ENCODE measurements at regions not wholly inside any gene's neighbourhood (a gene's known extent, or its start where the extent isn't known, plus 50 kb on each side); places are given as distances from the start of the nearest gene placed in this dataset.

- TF ChIP-seq EZH2 (optimal IDR thresholded peaks at IDR 0.05; ENCODE audit: low read depth, low read length): no peak
- no peak for TF ChIP-seq CTCF (IDR thresholded peaks at IDR 0.05; ENCODE audit: low read length)
- no peak for TF ChIP-seq EZH2phosphoT487 (IDR thresholded peaks at IDR 0.05; ENCODE audit: low read length)
Observed at GRCh38 chr20:11084508-11084907, 410.7 kb upstream of the JAG1 start.
